ENCODE measurements at regions not wholly inside any gene's neighbourhood (a gene's known extent, or its start where the extent isn't known, plus 50 kb on each side); places are given as distances from the start of the nearest gene placed in this dataset.
"Not testable (repeated sequence)": the region's sequence is repeated elsewhere in the genome, so short reads cannot be mapped to it uniquely, and the experiment has no call there.

DNA sequence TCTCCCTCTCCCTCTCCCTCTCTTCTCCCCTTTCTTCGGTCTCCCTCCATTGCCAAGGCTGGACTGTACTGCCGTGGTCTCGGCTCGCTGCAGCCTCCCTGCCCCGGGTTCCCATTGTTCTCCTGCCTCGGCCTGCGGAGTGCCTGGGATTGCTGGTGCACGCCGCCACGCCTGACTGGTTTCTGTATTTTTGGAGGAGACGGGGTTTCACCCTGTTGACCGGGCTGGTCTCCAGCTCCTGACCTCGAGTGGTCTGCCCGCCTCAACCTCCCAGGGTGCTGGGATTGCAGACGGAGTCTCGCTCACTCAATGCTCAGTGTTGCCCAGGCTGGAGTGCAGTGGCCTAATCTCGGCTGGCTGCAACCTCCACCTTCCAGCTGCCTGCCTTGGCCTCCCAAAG lies 59.0 kb upstream of the PARP8 start:
- intact Hi-C loops (cut with micrococcal nuclease); H3K27me3 Mint-ChIP-seq: not testable (repeated sequence)

GRCh38 chr5:50607953-50608705 lies 58.3 kb upstream of the PARP8 start:
- H3K9me3 Mint-ChIP-seq, result peaks cover 14% of the 10 kb centered on the region
- intact Hi-C loops (cut with micrococcal nuclease); H3K4me3 Mint-ChIP-seq; H3K27me3 Mint-ChIP-seq; H3K36me3 Mint-ChIP-seq (ENCODE audit: low read depth); H3K27ac Mint-ChIP-seq: not testable (repeated sequence)
- H3K4me1 Mint-ChIP-seq (ENCODE audit: low read depth), result peaks cover 15% of the 10 kb centered on the region

More for the DNA sequence above, 59.0 kb upstream of the PARP8 start:
- not testable (repeated sequence) for H3K4me3 Mint-ChIP-seq; H3K36me3 Mint-ChIP-seq (ENCODE audit: low read depth); H3K4me1 Mint-ChIP-seq (ENCODE audit: low read depth); H3K9me3 Mint-ChIP-seq; H3K27ac Mint-ChIP-seq

DNA sequence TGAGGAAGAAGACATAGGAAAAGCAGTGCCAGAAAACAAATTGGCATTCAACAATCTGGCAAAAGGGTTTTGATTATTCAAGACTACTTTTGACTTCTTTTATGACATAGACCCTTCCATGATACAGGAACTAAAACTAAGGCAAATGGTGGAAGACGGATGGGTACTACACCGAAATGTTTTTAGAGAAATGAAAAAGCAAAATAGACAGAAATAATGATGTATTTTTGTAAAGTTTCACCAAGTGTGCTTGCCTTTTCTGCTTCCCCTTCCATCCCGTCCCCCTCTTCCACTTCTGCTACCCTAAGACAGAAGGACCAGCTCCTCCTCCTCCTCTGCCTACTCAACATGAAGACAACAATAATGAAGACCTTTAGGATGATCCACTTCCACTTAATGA lies 53.4 kb upstream of the PARP8 start:
- H3K9me3 Mint-ChIP-seq, result peaks cover 13% of the 10 kb centered on the region
- intact Hi-C loops (cut with micrococcal nuclease), result loop anchor here (10.0 kb wide), 1 partner anchor 52 kb away; the partner anchor contains the start of gene PARP8
- H3K4me3 Mint-ChIP-seq, result not testable (repeated sequence)

More for the DNA sequence above, 53.4 kb upstream of the PARP8 start:
- H3K36me3 Mint-ChIP-seq (ENCODE audit: low read depth); H3K27me3 Mint-ChIP-seq: not testable (repeated sequence)
- Mint-ChIP-seq H3K27ac (peak overlapping the region; percentile 42), H3K4me1 (ENCODE audit: low read depth) (peaks cover 33% of the 10 kb centered on the region)
